ENCODE measurements at regions not wholly inside any gene's neighbourhood (a gene's known extent, or its start where the extent isn't known, plus 50 kb on each side); places are given as distances from the start of the nearest gene placed in this dataset.
"Not testable (repeated sequence)": the region's sequence is repeated elsewhere in the genome, so short reads cannot be mapped to it uniquely, and the experiment has no call there.

- DNase-seq (ENCODE audit: low read depth), result no peak
These were observed 492.0 kb downstream of the KIF20B start for GRCh38 chr10:90193240-90193985.

- no peak for DNase-seq (ENCODE audit: low read depth)
These were observed 494.0 kb downstream of the KIF20B start for GRCh38 chr10:90195288-90195840.

- DNase-seq (ENCODE audit: low read depth), result no peak
These were observed 496.4 kb downstream of the KIF20B start for GRCh38 chr10:90197766-90198165.

GRCh38 chr10:90199093-90199492 lies 497.7 kb downstream of the KIF20B start:
- DNase-seq (ENCODE audit: low read depth), result no peak

- DNase-seq (ENCODE audit: low read depth), result no peak
These were observed 498.1 kb downstream of the KIF20B start for GRCh38 chr10:90199513-90199912.

GRCh38 chr10:90204131-90204955 lies 503.0 kb downstream of the KIF20B start:
- DNase-seq (ENCODE audit: low read depth), result no peak

GRCh38 chr10:90204956-90205314 lies 503.5 kb downstream of the KIF20B start:
- no peak for DNase-seq (ENCODE audit: low read depth)

GRCh38 chr10:90205340-90205739 lies 503.9 kb downstream of the KIF20B start:
- no peak for DNase-seq (ENCODE audit: low read depth)

GRCh38 chr10:90213346-90213745 lies 512.0 kb downstream of the KIF20B start:
- DNase-seq (ENCODE audit: low read depth), result no peak

- DNase-seq (ENCODE audit: low read depth), result no peak
These were observed 517.5 kb downstream of the KIF20B start for GRCh38 chr10:90218846-90219245.

GRCh38 chr10:90222372-90222771 lies 521.0 kb downstream of the KIF20B start:
- DNase-seq (ENCODE audit: low read depth), result no peak

- DNase-seq (ENCODE audit: low read depth), result no peak
These were observed 521.5 kb downstream of the KIF20B start for GRCh38 chr10:90222939-90223338.

GRCh38 chr10:90224791-90225566 lies 523.6 kb downstream of the KIF20B start:
- DNase-seq (ENCODE audit: low read depth), result no peak

GRCh38 chr10:90226517-90226916 lies 525.1 kb downstream of the KIF20B start:
- no peak for DNase-seq (ENCODE audit: low read depth)

- no peak for DNase-seq (ENCODE audit: low read depth)
These were observed 525.8 kb downstream of the KIF20B start for GRCh38 chr10:90227217-90227656.

GRCh38 chr10:90227786-90228185 lies 526.4 kb downstream of the KIF20B start:
- DNase-seq (ENCODE audit: low read depth), result no peak

GRCh38 chr10:90229486-90229885 lies 528.1 kb downstream of the KIF20B start:
- DNase-seq (ENCODE audit: low read depth), result no peak

GRCh38 chr10:90233805-90234204 lies 532.4 kb downstream of the KIF20B start:
- DNase-seq (ENCODE audit: low read depth), result not testable (repeated sequence)

- no peak for DNase-seq (ENCODE audit: low read depth)
These were observed 544.2 kb downstream of the KIF20B start for GRCh38 chr10:90245623-90246022.

- DNase-seq (ENCODE audit: low read depth), result not testable (repeated sequence)
These were observed 549.4 kb downstream of the KIF20B start for GRCh38 chr10:90250784-90251183.

GRCh38 chr10:90269699-90270098 lies 568.3 kb downstream of the KIF20B start:
- no peak for DNase-seq (ENCODE audit: low read depth)

Measured in stimulated activated CD8-positive, alpha-beta memory T cell treated with anti-CD3 and anti-CD28 coated beads, Interleukin-12 subunit alpha, Interleukin-12 subunit beta, amount 100 ng/mL, for 1 hour (primary cell).